MG63 (cell line): ENCODE measurements at regions not wholly inside any gene's neighbourhood (a gene's known extent, or its start where the extent isn't known, plus 50 kb on each side); places are given as distances from the start of the nearest gene placed in this dataset.
A peak's percentile ranks its signal among the peaks of the same experiment; 100 is the strongest.

ENCODE experiments used
- DNase-seq: peaks from one replicate; pipeline ENCODE4 v3.0.0-alpha.2; 2020
- H3K27me3 ChIP-seq: fragments of 250-450 bp; sonication (Bioruptor Pico); 2 replicates; pipeline ENCODE4 v1.5.1; 2020; ENCODE audit warnings: mild to moderate bottlenecking, moderate library complexity
- H3K36me3 ChIP-seq: fragments of 250-450 bp; sonication (Bioruptor Pico); 2 replicates; pipeline ENCODE4 v1.5.1; 2020; ENCODE audit warnings: mild to moderate bottlenecking, moderate library complexity
- H3K4me3 ChIP-seq: fragments of 250-450 bp; sonication (Bioruptor Pico); 2 replicates; pipeline ENCODE4 v1.5.1; 2020; ENCODE audit warnings: mild to moderate bottlenecking, moderate library complexity
- H3K9me3 ChIP-seq: fragments of 250-450 bp; sonication (Bioruptor Pico); 2 replicates; pipeline ENCODE4 v1.5.1; 2020; ENCODE audit warnings: mild to moderate bottlenecking, moderate library complexity

DNA sequence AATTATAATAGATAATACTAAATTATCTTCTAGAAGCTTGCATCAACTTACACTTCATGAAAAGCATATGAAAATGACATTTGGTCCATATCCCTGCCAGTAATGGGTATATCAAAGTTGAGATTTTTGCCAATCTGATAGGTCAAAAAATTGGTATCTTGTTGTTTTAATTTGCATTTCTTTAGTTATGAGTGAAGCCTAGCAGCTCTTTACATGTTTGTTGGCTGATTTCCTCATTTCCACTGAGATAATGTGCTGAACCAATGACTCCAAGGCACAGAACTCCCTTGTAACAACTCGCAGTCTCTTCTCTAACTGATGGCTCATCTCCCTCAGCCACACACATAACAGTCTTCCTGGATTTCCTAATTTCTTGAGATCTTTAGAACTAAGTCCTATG is 175.3 kb upstream of the SESN3 start:
- no peaks in the 10 kb centered on the region for H3K36me3 ChIP-seq
- H3K9me3 ChIP-seq, result no peaks in the 10 kb centered on the region
- DNase-seq, result no peak
- no peaks in the 10 kb centered on the region for H3K27me3 ChIP-seq
- H3K4me3 ChIP-seq, result no peak overlapping the region

DNA sequence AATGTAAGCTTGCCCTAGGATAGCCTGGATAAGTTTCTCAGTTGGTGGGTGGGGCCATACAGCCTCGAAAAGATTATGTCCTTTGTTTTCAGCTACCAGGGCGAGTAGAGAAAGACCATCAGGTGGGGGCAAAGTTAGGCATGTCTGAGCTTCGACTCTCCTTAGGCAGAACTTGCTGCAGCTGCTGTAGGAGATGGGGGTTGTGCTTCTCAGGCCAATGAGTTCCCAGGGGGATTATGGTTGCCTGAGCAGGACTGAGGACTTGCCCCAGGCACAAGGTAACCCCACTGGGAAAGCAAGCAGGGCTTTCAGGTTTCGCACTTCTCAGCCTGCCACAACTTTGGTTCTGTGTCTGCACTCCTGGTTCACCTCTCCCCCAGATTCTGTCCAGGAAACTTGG is 173.4 kb upstream of the SESN3 start:
- DNase-seq, result no peak
- Histone ChIP-seq H3K27me3 (0 out of 2 replicates have a peak, but pooled peaks cover 2% of the 10 kb centered on the region), H3K4me3 (no peak overlapping the region), H3K9me3 (no peaks in the 10 kb centered on the region), H3K36me3 (no peaks in the 10 kb centered on the region)

DNA sequence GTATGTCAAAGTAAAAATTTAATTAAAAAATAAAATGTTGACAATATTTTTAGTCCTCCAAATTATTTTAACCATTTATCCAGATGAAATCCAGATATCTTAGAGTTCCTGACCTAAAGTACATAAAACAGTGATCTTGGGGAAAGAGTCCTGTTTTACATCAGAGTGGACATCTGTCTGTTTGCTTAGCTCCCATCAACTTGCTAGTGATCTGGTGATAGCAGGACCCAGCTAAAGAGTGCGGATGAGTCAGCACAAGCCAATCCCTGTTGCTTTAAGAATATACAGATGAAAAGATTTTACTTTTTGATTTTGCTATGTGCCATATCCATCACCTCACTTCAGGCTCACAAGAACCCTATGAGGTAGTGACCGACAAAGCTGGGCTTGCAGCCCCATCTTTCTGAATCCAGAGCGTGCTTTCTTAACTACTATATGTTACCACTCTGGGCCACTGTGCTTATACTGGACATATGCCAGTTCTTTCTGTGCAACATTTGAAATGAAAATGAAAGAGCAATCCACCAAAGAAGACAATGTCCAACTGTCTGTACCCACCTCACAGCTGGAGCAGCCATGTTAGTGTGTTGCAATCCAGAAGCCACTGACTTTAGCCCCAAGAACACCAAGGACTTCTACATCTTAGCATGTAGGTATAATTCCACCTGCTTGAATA is 167.6 kb upstream of the SESN3 start:
- H3K9me3 ChIP-seq, result no peaks in the 10 kb centered on the region
- 0 out of 2 replicates have a peak, but pooled peaks cover 2% of the 10 kb centered on the region for H3K27me3 ChIP-seq
- H3K4me3 ChIP-seq, result no peak overlapping the region
- DNase-seq, result no peak
- no peaks in the 10 kb centered on the region for H3K36me3 ChIP-seq

DNA sequence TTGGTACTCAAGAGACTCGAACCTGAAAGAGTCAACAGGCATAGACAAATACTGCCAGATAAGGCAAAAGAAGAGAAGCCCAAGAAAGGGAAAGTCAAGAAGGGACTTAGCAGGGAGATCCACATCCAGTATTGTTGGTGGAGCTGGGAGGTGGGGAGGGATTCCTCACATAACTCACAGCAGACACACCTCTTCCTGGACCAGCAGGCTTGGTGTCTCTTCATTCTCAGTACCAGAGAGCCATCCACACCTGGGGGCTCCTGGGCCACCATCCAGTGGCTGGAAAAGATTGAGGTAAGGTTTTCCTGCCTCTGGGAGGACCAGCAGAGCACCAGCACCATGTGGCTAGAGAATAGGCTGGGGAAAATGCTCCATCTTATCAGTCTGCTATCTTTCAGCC is 161.6 kb upstream of the SESN3 start:
- Histone ChIP-seq H3K36me3 (no peaks in the 10 kb centered on the region), H3K4me3 (no peak overlapping the region), H3K27me3 (no peaks in the 10 kb centered on the region), H3K9me3 (no peaks in the 10 kb centered on the region)
- no peak for DNase-seq

DNA sequence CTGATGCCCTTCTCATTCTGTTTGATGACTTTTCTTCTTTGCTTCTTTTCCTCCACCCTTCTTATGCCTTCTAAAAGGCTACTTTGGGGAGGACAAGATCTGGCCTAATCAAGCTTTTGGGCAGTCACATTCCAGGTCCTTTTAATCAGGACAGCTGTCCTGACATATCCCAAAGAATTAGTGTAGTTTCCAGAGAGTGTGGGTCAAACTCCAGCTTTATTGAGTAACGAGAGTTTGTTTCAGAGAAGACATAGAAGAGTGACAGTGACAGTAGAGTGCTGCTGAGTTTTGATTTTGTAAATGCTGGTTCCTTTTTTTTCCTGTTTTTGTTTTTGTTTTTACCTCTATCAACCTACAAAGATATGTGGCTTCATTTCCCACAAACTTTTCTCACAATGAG is 158.4 kb upstream of the SESN3 start:
- no peak for DNase-seq
- Histone ChIP-seq H3K4me3 (no peak overlapping the region), H3K27me3 (no peaks in the 10 kb centered on the region), H3K36me3 (no peaks in the 10 kb centered on the region), H3K9me3 (no peaks in the 10 kb centered on the region)

DNA sequence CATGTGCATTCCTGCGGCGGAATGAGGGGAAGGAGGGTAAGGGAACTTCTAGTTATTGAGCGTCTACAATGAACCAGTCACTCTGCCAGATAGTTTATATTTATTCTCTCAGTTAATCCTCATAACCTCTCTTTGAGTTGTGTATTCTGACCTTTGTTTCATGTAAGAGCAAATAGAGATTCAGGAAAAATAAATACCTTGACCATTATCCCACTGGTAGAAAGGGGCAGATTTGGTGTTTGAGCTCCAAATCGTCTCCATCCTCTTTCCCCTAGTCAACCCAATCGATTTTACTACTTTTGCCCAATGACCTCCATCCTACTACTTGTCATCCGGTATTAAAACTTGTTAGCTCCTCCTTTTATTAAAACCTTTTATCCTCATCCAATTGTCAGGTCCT is 157.1 kb upstream of the SESN3 start:
- Histone ChIP-seq H3K9me3 (no peaks in the 10 kb centered on the region), H3K27me3 (no peaks in the 10 kb centered on the region; the same call in 1 of the 2 replicates), H3K36me3 (no peaks in the 10 kb centered on the region), H3K4me3 (no peak overlapping the region)
- DNase-seq, result no peak

DNA sequence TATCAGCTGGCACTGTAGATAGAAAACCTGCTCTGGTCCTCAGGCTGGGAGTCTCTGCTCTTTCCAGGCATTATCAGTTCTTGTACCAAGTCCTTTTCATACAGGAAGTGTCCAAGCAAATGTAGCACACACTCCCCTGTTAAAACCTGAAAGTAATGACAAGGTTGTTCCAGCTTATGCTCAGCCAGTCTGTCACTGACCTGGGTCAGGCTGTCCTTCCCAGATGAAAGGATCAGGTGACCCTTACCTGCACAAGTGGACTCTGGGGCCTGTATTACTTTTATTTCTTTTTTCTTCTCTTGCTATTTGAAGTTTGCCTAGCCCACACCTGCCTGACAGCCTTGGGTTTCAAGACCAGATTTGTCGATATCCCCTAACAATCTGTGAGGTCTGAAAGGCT is 156.3 kb upstream of the SESN3 start:
- H3K9me3 ChIP-seq, result no peaks in the 10 kb centered on the region
- H3K4me3 ChIP-seq, result no peak overlapping the region
- peaks cover 2% of the 10 kb centered on the region; the same call in 1 of the 2 replicates for H3K27me3 ChIP-seq
- DNase-seq, result no peak
- H3K36me3 ChIP-seq, result no peaks in the 10 kb centered on the region

DNA sequence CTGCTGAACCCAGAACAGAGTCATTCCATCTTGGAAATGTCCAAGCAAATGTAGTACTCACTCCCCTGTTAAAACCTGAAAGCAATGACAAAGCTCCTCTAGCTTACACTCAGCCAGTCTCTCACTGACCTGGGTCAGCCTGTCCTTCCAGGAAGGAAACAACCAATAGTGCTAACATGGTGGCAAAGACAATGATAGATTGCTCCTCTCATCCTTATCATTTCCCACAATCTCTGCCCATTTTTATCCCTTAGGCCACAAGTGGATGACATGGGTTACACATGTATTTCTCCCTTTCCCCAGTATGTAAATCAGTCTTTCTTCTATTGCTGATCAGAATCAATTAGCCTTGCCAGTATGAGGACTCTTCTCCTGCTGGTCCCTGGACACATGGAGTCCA is 154.6 kb upstream of the SESN3 start:
- H3K9me3 ChIP-seq, result no peaks in the 10 kb centered on the region
- peaks cover 4% of the 10 kb centered on the region; the same call in 1 of the 2 replicates for H3K27me3 ChIP-seq
- DNase-seq, result no peak
- H3K4me3 ChIP-seq, result no peak overlapping the region
- no peaks in the 10 kb centered on the region for H3K36me3 ChIP-seq

DNA sequence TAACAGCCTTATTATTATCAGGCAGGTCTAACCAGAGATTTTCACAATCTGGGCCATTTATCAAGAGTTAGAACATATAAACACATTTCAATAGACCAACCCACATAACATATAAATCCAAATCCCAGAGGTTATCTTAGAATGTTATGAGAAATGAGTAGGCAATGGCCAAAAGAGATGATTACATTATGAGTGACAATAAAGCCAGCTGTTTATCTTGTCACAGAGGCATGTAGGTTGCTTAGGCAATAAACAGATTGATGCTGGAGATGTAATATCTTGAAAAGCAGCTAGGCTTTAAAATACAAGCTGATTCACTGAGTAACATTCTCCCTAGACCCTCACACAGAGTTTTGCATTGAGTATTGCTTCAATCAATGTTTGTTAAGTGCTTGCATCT is 148.5 kb upstream of the SESN3 start:
- peaks cover 2% of the 10 kb centered on the region; the same call in 1 of the 2 replicates for H3K9me3 ChIP-seq
- H3K4me3 ChIP-seq, result no peak overlapping the region
- DNase-seq, result no peak
- H3K27me3 ChIP-seq, result peaks cover 4% of the 10 kb centered on the region; the same call in 1 of the 2 replicates
- no peaks in the 10 kb centered on the region for H3K36me3 ChIP-seq

DNA sequence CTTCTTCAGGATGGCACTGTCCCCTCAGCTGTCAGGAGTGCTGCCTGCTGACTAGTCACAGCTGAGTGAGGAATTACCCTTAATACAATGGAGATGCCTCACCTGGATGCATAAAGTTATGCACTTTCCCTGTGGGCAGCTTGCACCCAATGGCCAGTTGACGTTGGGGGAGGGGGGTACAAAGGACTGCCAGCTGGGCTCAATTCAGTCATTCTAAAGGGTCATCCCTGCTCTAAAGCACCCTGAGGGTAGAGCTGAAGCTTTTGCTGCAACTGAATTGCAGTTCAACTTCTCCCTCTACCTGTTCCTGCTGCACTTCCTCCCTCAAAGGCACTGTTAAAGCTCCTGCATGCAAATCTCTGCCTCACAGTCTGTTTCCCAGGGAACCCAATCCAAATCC is 147.8 kb upstream of the SESN3 start:
- Histone ChIP-seq H3K27me3 (peaks cover 4% of the 10 kb centered on the region; the same call in 1 of the 2 replicates), H3K36me3 (no peaks in the 10 kb centered on the region), H3K9me3 (peaks cover 7% of the 10 kb centered on the region; the same call in 1 of the 2 replicates), H3K4me3 (no peak overlapping the region)
- no peak for DNase-seq

DNA sequence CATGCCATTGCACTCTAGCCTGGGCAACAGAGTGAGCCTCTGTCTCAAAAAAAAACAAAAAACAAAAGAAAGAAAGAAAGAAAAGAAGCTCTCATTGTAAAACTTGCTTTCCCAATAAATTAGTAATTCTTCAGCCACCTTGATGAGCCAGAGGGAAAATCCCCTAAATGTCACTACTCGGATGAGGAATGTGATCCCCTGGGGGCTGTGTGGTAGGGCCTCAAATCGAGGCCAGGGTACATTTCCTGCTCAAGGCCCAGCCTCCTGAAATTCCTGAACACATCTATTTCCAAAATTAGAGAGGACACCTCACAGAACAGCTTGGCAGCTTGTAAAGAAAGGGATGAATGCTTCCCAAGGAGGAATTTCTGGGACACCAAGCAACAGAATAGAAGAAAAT is 147.1 kb upstream of the SESN3 start:
- H3K36me3 ChIP-seq, result no peaks in the 10 kb centered on the region
- no peak for DNase-seq
- no peak overlapping the region for H3K4me3 ChIP-seq
- H3K9me3 ChIP-seq, result peaks cover 7% of the 10 kb centered on the region; the same call in 1 of the 2 replicates
- peaks cover 4% of the 10 kb centered on the region; the same call in 1 of the 2 replicates for H3K27me3 ChIP-seq

DNA sequence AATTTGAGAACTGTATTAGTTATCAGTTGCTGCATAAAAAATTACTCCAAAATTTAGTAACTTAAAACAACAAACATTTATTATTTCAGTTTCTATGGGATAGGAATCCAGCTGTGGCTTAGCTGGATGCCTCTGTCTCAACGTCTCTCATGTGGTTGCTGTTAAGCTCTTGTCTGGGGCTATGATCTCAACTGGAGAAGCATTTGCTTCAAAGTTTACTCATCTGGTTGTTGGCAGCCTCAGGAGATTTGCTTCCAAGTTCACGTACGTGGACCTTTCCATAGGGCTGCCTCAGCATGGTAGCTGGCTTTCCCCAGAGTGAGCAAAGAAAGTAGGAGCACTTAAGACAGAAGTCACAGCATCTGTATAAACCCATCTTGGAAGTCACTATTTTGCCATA is 144.9 kb upstream of the SESN3 start:
- Histone ChIP-seq H3K27me3 (no peaks in the 10 kb centered on the region), H3K9me3 (peaks cover 7% of the 10 kb centered on the region; the same call in 1 of the 2 replicates), H3K4me3 (no peak overlapping the region), H3K36me3 (no peaks in the 10 kb centered on the region)
- peak; percentile 90 for DNase-seq

DNA sequence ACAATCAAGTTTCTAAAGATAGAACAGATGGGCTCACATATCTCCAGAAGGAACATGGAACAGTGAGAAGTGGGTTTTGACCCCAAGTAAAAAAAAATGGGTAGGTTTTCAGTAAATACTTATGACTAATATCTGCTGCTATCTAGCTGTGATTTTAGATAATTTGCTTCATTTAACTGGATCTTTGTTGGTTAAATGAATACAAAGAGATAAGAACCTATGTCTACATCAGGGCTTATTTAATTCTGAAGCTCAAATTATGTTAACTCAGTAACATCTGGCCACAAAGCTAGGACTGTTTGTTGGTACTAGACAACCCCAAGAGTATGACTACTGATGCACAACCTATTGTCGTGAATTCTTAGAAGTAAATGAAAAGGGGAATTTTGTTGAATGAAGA is 144.4 kb upstream of the SESN3 start:
- Histone ChIP-seq H3K4me3 (no peak overlapping the region), H3K9me3 (peaks cover 7% of the 10 kb centered on the region; the same call in 1 of the 2 replicates)
- DNase-seq, result no peak

DNA sequence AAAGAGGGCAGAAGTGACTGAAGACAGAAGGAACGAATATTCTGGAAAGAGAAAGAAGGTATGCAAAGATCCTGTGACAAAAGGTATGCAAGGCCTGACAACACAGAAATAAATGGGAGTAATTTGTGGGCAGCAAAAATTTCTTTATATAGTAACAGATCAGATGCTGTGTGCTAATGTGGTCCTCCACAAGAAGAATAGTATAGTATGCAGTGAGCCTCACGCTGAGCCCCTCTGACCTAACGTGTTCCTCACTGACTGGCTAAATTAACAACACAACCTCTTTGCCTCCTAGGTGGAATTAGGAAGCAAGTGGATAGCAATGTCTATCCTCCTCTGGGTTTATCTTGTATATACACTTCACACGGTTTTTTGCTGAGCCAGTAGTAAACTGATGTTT is 143.1 kb upstream of the SESN3 start:
- Histone ChIP-seq H3K27me3 (no peaks in the 10 kb centered on the region), H3K36me3 (no peaks in the 10 kb centered on the region), H3K9me3 (peaks cover 7% of the 10 kb centered on the region; the same call in 1 of the 2 replicates), H3K4me3 (no peak overlapping the region)
- no peak for DNase-seq

More for the DNA sequence above, 144.4 kb upstream of the SESN3 start:
- Histone ChIP-seq H3K27me3 (no peaks in the 10 kb centered on the region), H3K36me3 (no peaks in the 10 kb centered on the region)

DNA sequence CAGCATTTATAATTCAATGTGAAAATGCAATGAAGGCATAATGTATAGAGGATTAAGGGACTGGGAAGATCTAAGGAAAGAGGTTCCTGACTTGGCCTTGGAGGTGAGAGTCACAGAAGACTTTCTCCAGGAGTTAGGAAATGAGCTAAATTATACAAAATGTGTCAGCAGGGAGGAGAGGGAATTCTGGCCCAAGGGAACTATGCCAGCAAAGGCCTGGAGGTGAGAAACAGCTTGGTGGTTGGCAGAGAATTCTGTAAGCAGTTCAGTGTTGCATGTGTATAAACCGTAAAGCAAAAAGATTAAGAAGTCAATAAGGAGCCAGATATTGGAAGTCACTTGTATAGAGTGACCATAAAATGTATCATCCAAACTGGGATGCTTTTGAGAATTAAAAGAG is 142.2 kb upstream of the SESN3 start:
- Histone ChIP-seq H3K4me3 (no peak overlapping the region), H3K36me3 (no peaks in the 10 kb centered on the region), H3K27me3 (no peaks in the 10 kb centered on the region), H3K9me3 (peaks cover 7% of the 10 kb centered on the region; the same call in 1 of the 2 replicates)
- peak; percentile 8 for DNase-seq

DNA sequence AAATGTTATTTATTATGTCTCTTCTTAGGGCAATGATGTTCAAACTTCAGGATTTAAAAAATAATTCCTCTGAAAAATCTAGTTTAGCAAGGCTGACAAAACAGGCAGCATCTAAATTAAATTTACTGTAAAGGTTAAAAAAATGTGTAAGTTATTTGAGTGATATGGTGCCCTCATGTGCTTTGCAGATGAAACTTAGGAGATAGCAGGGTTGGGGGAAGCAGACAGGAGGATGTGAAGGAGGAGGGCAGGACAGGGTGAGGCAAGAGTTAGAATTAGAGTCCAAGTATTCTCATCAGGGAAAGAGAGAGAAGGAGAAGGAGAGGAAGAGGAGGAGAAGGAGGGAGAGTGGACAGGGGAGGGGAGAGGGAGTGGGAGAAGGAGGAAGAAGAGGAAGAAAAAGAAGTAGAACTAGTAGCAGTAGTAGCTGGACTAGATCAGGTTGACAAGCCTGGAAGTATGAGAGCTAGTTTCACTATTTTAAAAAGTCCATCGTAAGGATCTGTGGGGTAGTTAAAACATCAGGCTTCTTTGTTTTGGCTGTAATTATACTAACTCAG is 141.2 kb upstream of the SESN3 start:
- Histone ChIP-seq H3K9me3 (peaks cover 7% of the 10 kb centered on the region; the same call in 1 of the 2 replicates), H3K36me3 (no peaks in the 10 kb centered on the region), H3K4me3 (no peak overlapping the region), H3K27me3 (no peaks in the 10 kb centered on the region)
- DNase-seq, result no peak

DNA sequence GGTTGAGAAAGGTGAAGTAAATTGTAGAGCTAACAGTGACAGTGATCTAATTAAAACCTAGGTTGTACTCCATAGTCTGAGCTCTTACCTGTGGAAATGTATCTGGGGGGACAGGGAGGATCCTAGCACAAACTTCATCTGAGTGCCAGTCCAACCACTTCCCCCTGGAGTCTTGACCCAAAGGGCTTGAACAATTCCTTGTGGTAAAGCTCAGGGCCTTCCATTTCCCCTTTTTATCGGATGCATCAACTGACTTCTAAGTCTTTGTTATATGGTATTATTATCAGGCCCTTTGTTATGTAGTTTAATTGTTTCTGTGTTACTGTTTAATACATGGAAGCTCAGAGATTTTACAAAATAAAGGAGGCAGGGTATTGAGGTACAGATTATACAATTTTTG is 140.2 kb upstream of the SESN3 start:
- DNase-seq, result no peak

DNA sequence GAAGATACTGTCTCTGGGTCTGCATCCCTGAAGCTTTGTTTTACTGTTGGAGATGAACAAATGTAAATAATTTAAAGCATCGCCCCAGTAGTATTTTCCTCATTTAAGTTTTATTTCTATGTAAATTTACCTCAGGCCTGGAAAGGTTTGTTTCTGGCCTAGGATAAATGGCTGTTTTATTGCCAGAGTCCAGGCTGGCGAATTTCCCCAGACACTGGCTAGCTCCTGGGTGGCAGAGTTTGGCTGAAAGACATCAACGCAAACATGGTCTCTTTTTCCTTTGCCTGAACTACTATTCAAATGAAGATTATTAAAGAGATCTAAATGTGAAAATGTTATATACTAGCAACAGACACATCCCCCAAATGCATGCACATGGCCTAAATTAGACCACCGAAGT is 136.7 kb upstream of the SESN3 start:
- H3K4me3 ChIP-seq, result no peak overlapping the region
- DNase-seq, result no peak

More for the DNA sequence above, 140.2 kb upstream of the SESN3 start:
- Histone ChIP-seq H3K4me3 (no peak overlapping the region), H3K27me3 (no peaks in the 10 kb centered on the region), H3K9me3 (peaks cover 7% of the 10 kb centered on the region; the same call in 1 of the 2 replicates), H3K36me3 (no peaks in the 10 kb centered on the region)

More for the DNA sequence above, 136.7 kb upstream of the SESN3 start:
- no peaks in the 10 kb centered on the region for H3K27me3 ChIP-seq
- no peaks in the 10 kb centered on the region for H3K36me3 ChIP-seq
- H3K9me3 ChIP-seq, result no peaks in the 10 kb centered on the region
